H9 (cell line): ENCODE measurements at regions not wholly inside any gene's neighbourhood (a gene's known extent, or its start where the extent isn't known, plus 50 kb on each side); places are given as distances from the start of the nearest gene placed in this dataset.

Experiments used
- DNase-seq: peaks from one replicate; pipeline ENCODE4 v3.0.0-alpha.2; 2017
- H2AFZ ChIP-seq: one replicate; pipeline ENCODE4 v1.6.1; 2013; ENCODE audit warnings: mild to moderate bottlenecking, low read length, control low read depth, moderate library complexity
- H2AK5ac ChIP-seq: 2 replicates; pipeline ENCODE4 v1.6.1; 2013; ENCODE audit warnings: low read length, control low read depth, mixed read lengths; ENCODE audit not compliant: insufficient read length
- H2BK120ac ChIP-seq: one replicate; pipeline ENCODE4 v1.6.1; 2013; ENCODE audit warnings: low read depth, mild to moderate bottlenecking, low read length, control low read depth, inconsistent platforms; ENCODE audit not compliant: poor library complexity, severe bottlenecking
- H2BK12ac ChIP-seq: 2 replicates; pipeline ENCODE4 v1.6.1; 2013; ENCODE audit warnings: low read length, control low read depth, mixed read lengths, low read depth; ENCODE audit not compliant: insufficient read length
- H2BK15ac ChIP-seq: 2 replicates; pipeline ENCODE4 v1.6.1; 2013; ENCODE audit warnings: low read depth, low read length, control low read depth
- H2BK20ac ChIP-seq: one replicate; pipeline ENCODE4 v1.6.1; 2013; ENCODE audit warnings: low read depth, mild to moderate bottlenecking, low read length, control low read depth, inconsistent platforms; ENCODE audit not compliant: poor library complexity, severe bottlenecking
- H2BK5ac ChIP-seq: 2 replicates; pipeline ENCODE4 v1.6.1; 2013; ENCODE audit warnings: low read length, control low read depth, mixed read lengths; ENCODE audit not compliant: insufficient read length
- H3K14ac ChIP-seq: 2 replicates; pipeline ENCODE4 v1.6.1; 2013; ENCODE audit warnings: low read length, control low read depth; ENCODE audit not compliant: insufficient read depth
- H3K18ac ChIP-seq: 2 replicates; pipeline ENCODE4 v1.6.1; 2013; ENCODE audit warnings: low read depth, mild to moderate bottlenecking, mixed read lengths, low read length, control low read depth; ENCODE audit not compliant: insufficient read length
- H3K23ac ChIP-seq: 2 replicates; pipeline ENCODE4 v1.6.1; 2013; ENCODE audit warnings: low read length, control low read depth, mixed read lengths, low read depth; ENCODE audit not compliant: insufficient read length
- H3K23me2 ChIP-seq: 2 replicates; pipeline ENCODE4 v1.6.1; 2013; ENCODE audit warnings: low read depth, mild to moderate bottlenecking, mixed read lengths, low read length, control low read depth; ENCODE audit not compliant: insufficient read length, poor library complexity, severe bottlenecking
- H3K27ac ChIP-seq: 2 replicates; pipeline ENCODE4 v1.5.1; 2013; ENCODE audit warnings: low read length, control low read depth, mixed read lengths, low read depth; ENCODE audit not compliant: insufficient read length
- H3K27me3 ChIP-seq: 2 replicates; pipeline ENCODE4 v1.6.1; 2013; ENCODE audit warnings: low read length, control low read depth, inconsistent platforms; ENCODE audit not compliant: insufficient read depth
- H3K4ac ChIP-seq: 2 replicates; pipeline ENCODE4 v1.6.1; 2013; ENCODE audit warnings: low read depth, mild to moderate bottlenecking, control low read depth, inconsistent platforms, low read length, moderate library complexity
- H3K4me1 ChIP-seq: 2 replicates; pipeline ENCODE4 v1.6.1; 2013; ENCODE audit warnings: low read length, control low read depth, inconsistent platforms; ENCODE audit not compliant: insufficient read depth
- H3K4me2 ChIP-seq: 2 replicates; pipeline ENCODE4 v1.6.1; 2013; ENCODE audit warnings: low read length, control low read depth, mixed read lengths; ENCODE audit not compliant: insufficient read length, insufficient read depth
- H3K56ac ChIP-seq: 2 replicates; pipeline ENCODE4 v1.6.1; 2013; ENCODE audit warnings: low read depth, mild to moderate bottlenecking, mixed read lengths, low read length, control low read depth; ENCODE audit not compliant: insufficient read length
- H3K79me1 ChIP-seq: 2 replicates; pipeline ENCODE4 v1.6.1; 2013; ENCODE audit warnings: low read depth, mild to moderate bottlenecking, moderate library complexity, low read length, control low read depth, inconsistent platforms; ENCODE audit not compliant: insufficient read depth, poor library complexity, severe bottlenecking
- H3K79me2 ChIP-seq: 2 replicates; pipeline ENCODE4 v1.6.1; 2013; ENCODE audit warnings: low read length, control low read depth, inconsistent platforms; ENCODE audit not compliant: insufficient read depth
- H3K9ac ChIP-seq: 2 replicates; pipeline ENCODE4 v1.6.1; 2013; ENCODE audit warnings: low read length, control low read depth, mixed read lengths; ENCODE audit not compliant: insufficient read length; ENCODE audit errors: extremely low read depth
- H3K9me3 ChIP-seq: one replicate; pipeline ENCODE4 v1.6.1; 2013; ENCODE audit warnings: low read depth, low read length, inconsistent platforms; ENCODE audit not compliant: control insufficient read depth
- H3T11ph ChIP-seq: one replicate; pipeline ENCODE4 v1.6.1; 2013; ENCODE audit warnings: mild to moderate bottlenecking, low read length, control low read depth, inconsistent platforms
- H4K20me1 ChIP-seq: one replicate; pipeline ENCODE4 v1.6.1; 2013; ENCODE audit not compliant: control insufficient read depth, insufficient read length, insufficient read depth
- H4K5ac ChIP-seq: 2 replicates; pipeline ENCODE4 v1.6.1; 2013; ENCODE audit warnings: low read depth, mild to moderate bottlenecking, mixed read lengths, low read length, control low read depth; ENCODE audit not compliant: insufficient read length
- H4K8ac ChIP-seq: replicated peaks from 2 replicates; pipeline ENCODE4 v1.6.1; 2013; ENCODE audit warnings: low read length, control low read depth, mixed read lengths, low read depth; ENCODE audit not compliant: insufficient read length
- H4K91ac ChIP-seq: 2 replicates; pipeline ENCODE4 v1.6.1; 2013; ENCODE audit warnings: low read depth, mild to moderate bottlenecking, moderate library complexity, mixed read lengths, low read length, control low read depth; ENCODE audit not compliant: insufficient read length
- H3K27ac Mint-ChIP-seq, 3 experiments: 2 replicates in 2 of 3; 3 replicates in 1 of 3; pipeline ENCODE4 v1.8.0; 2020 to 2021; ENCODE audit warnings: mixed read lengths in 3 of 3, mild to moderate bottlenecking in 1 of 3, moderate library complexity in 1 of 3
- H3K27me3 Mint-ChIP-seq: 2 replicates; pipeline ENCODE4 v1.8.0; 2021; ENCODE audit warnings: low read depth, mild to moderate bottlenecking, moderate library complexity, mixed read lengths
- H3K36me3 Mint-ChIP-seq, 3 experiments: 2 replicates in 2 of 3; 3 replicates in 1 of 3; pipeline ENCODE4 v1.8.0; 2020 to 2021; ENCODE audit warnings: low read depth in 3 of 3, mixed read lengths in 3 of 3; ENCODE audit not compliant: insufficient read depth in 1 of 3
- H3K4me1 Mint-ChIP-seq, 2 experiments: 2 replicates each; pipeline ENCODE4 v1.8.0; 2020; ENCODE audit warnings: mixed read lengths in 2 of 2
- H3K4me3 Mint-ChIP-seq, 2 experiments: 2 replicates in 1 of 2; 3 replicates in 1 of 2; pipeline ENCODE4 v1.8.0; 2020 to 2021; ENCODE audit warnings: mild to moderate bottlenecking in 2 of 2, mixed read lengths in 2 of 2, moderate library complexity in 1 of 2
- H3K9me3 Mint-ChIP-seq, 2 experiments: 2 replicates in 1 of 2; 3 replicates in 1 of 2; pipeline ENCODE4 v1.8.0; 2020; ENCODE audit warnings: mild to moderate bottlenecking in 2 of 2, mixed read lengths in 2 of 2, moderate library complexity in 1 of 2
- WGBS: extraction: QIAGEN DNeasy Blood & Tissue Kit; methylation state at CpG from one replicate; pipeline ENCODE4 v1.1.7; 2013; ENCODE audit warnings: missing lambda C conversion rate, low lambda C conversion rate, mixed read lengths; ENCODE audit not compliant: insufficient read length; ENCODE audit errors: extremely low coverage; 5-methylcytosine and 5-hydroxymethylcytosine counted together
- TF ChIP-seq, protein P1 (sequence below): fragments of 200-600 bp; sonication (generic); conservative IDR thresholded peaks from 3 replicates; pipeline ENCODE4 v1.8.0; 2021; ENCODE audit warnings: antibody characterized with exemption, mild to moderate bottlenecking

DNA sequence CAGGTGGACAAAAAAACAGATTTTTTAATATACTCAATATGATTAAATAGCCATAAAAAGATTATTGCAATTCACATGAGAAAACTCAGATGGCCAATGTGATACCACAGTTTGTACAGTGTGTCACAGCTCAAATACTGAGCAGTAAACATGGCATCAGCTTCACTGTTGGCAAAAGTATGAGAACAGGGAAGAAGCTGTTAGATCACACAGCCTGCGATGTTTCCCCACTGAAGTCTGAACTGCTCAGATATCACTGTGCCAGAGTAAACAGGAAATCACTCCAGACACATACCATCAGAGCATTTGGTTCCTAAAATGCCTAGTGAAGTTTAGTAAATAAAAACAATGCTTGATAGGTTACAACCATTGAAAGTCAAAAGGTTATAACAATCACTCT lies 347.8 kb downstream of the ETV1 start:
- no peaks in the 10 kb centered on the region for H3K27me3 Mint-ChIP-seq
- Histone ChIP-seq H4K91ac (no peak overlapping the region), H3K18ac (no peak overlapping the region), H2BK15ac (no peak overlapping the region), H4K20me1 (no peaks in the 10 kb centered on the region), H3T11ph (no peak overlapping the region), H2BK20ac (no peak overlapping the region), H2BK12ac (no peak overlapping the region), H3K27ac (no peak overlapping the region), H2BK120ac (no peak overlapping the region), H3K9ac (no peak overlapping the region), H3K79me1 (no peaks in the 10 kb centered on the region), H3K14ac (no peak overlapping the region), H3K23ac (no peak overlapping the region), H3K4ac (no peak overlapping the region), H2AFZ (no peak overlapping the region), H3K4me2 (no peak overlapping the region), H3K9me3 (no peaks in the 10 kb centered on the region), H3K56ac (no peak overlapping the region), H4K8ac (no peak overlapping the region), H3K79me2 (no peaks in the 10 kb centered on the region), H4K5ac (no peak overlapping the region), H2BK5ac (no peak overlapping the region), H2AK5ac (no peak overlapping the region), H3K27me3 (no peaks in the 10 kb centered on the region), H3K23me2 (no peaks in the 10 kb centered on the region), H3K4me1 (no peaks in the 10 kb centered on the region)
- no peak overlapping the region for H3K27ac Mint-ChIP-seq
- peaks cover 0 to 3% (median 0%) of the 10 kb centered on the region in 3 experiments; a peak in 2 of 7 replicates for H3K36me3 Mint-ChIP-seq
- no peak for DNase-seq
- H3K9me3 Mint-ChIP-seq, result no peaks in the 10 kb centered on the region
- no peak overlapping the region for H3K4me3 Mint-ChIP-seq
- TF ChIP-seq, protein P1, sequence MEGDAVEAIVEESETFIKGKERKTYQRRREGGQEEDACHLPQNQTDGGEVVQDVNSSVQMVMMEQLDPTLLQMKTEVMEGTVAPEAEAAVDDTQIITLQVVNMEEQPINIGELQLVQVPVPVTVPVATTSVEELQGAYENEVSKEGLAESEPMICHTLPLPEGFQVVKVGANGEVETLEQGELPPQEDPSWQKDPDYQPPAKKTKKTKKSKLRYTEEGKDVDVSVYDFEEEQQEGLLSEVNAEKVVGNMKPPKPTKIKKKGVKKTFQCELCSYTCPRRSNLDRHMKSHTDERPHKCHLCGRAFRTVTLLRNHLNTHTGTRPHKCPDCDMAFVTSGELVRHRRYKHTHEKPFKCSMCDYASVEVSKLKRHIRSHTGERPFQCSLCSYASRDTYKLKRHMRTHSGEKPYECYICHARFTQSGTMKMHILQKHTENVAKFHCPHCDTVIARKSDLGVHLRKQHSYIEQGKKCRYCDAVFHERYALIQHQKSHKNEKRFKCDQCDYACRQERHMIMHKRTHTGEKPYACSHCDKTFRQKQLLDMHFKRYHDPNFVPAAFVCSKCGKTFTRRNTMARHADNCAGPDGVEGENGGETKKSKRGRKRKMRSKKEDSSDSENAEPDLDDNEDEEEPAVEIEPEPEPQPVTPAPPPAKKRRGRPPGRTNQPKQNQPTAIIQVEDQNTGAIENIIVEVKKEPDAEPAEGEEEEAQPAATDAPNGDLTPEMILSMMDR, result no peak
- no CpG with 5 or more reads among the region's 1 CpG for WGBS
- H3K4me1 Mint-ChIP-seq, result peaks cover 2 to 8% of the 10 kb centered on the region in 2 experiments
